NOMO-1 (cell line): ENCODE measurements at regions not wholly inside any gene's neighbourhood (a gene's known extent, or its start where the extent isn't known, plus 50 kb on each side); places are given as distances from the start of the nearest gene placed in this dataset.

Experiments used
- DNase-seq, 2 experiments: peaks; one replicate each; lab custom pipeline; 2025; ENCODE audit not compliant: unreplicated experiment in 2 of 2; lab: John Stamatoyannopoulos, UW

DNA sequence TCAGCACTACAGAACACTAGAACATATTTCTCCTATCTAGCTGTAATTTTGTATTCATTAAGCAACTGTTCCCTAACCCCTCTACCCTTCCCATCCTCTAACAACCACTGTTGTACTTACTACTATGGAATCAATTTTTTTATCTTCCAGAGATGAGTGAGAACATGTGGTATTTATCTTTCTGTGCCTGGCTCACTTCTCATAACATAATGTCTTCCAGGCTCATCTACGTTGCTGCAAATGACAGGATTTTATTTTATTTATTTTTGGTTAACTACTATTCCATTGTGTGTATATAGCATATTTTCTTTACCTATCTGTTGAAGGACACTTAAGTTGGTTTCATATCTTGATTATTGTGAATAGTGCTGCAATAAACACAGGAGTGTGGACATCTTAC lies 200.9 kb upstream of the CHRM2 start:
- DNase-seq: no peak

DNA sequence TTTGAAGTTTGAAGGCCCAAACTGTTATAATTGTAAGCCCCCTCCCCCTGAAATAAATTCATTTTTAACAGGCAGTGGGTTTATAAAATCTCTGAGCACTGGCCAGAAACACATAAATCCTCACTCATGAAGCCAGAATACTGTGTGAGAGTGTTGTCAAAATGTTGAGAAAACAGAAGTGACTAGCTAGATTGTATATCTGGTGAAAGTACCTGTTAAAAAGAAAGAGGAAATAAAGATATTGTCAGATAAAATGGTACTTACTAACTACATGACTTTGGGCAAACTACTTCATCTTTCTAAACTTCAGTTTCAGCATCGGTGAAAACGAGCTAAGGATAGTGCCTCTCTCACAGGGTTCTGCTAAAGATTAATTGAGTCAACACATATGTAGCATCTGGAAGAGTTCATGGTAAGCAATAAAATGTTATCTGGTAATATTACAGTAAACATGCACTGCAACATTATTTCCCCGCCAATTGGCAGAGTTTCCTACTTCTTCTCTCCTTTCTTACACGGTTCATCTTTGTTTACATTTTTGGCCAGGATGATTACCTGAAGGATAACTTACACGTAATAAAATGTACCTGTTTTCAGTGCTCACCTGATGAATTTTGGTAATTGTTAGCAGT lies 202.5 kb upstream of the CHRM2 start:
- DNase-seq: no peak

DNA sequence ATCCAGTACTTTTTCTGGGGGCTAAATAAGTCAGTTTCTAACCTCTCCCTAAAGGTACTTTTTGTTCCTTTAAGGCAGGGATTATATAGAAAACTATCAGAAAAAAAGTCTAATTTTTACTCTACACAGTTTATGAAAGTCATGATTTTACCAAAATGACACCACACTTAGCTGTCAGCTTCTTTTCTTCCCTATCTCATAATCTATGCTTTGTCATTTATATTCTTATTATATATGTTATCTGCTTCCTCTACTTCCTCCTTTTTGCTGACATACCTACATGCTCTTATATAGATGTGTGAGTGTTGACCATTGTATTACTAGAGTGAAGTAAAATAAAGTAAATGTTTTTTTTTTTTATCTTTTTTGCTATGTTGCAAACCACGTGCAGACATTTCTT lies 203.9 kb upstream of the CHRM2 start:
- DNase-seq: no peak

DNA sequence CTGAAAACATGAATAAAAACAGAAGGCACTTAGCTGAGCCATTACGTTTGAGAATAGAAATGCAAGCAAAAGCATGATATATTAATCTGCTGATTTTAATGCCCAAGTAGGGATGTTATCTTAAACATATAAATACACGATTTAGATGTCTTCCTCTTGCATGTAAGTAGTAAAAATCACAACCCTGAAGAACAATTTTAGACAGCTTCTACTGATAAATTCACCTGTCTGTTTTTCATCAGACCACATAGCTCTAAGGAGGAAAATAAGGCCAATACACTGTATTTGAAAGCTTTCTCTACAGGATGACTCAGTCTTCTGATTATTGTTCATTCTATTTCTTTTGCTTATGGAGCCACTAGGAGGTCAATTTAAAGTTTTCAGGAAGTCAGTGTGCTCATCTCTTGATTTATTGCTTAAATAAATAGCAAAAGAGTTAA lies 210.9 kb upstream of the CHRM2 start:
- DNase-seq: no peak

DNA sequence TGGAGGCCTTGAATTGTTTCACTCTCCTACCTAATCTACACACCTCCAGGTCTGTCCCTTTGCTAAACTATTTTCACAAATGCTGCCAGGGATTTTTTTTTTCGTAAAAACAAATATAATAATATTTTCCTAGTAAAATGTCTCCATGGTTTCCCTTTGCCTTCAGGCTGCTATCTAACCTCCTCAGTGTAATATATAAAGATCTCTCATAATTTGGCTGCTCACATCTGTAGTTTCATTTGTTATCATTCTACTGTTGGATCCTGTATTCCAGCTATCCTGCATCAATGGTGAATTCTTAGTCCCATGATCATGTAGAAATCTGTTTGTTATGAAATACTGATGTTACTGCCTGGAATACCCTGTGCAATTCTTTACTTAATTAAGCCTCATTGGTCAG lies 211.9 kb upstream of the CHRM2 start:
- no peak for DNase-seq

DNA sequence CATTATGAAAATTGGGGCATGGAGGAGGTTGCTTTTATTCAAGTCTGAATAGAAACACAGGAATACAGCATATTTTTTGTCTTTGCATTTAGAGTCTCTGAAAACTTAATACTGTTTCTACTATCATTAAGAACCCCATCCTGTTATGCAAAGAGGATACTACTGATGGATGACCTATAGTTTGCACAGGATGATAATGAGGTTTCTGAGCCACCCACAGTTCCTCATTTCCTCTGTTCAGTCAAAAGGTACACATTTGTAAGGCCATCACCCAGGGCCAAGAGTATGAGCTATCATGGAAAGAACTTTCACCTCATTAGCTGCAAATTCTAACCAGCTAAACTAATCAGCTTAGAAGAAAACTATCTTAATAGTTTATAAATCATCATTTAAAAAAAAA lies 213.0 kb upstream of the CHRM2 start:
- DNase-seq: no peak

DNA sequence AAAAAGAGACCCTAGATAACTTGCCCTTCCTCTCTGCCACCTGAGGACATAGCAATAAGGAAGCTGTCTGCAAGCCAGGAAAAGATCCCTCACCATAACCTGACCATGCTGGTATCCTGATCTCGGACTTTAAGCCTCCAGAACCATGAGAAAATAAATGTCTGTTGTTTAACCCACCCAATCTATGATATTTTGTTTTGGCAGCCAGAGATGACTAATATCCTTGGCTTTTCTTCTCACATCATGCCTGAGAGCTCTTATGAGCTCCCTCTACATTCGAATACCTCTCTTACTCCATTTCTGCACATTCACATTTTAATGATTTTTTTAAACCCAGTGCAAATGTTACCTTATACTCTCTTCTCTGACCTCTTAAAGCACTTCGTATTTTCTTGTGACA lies 214.0 kb upstream of the CHRM2 start:
- no peak for DNase-seq

DNA sequence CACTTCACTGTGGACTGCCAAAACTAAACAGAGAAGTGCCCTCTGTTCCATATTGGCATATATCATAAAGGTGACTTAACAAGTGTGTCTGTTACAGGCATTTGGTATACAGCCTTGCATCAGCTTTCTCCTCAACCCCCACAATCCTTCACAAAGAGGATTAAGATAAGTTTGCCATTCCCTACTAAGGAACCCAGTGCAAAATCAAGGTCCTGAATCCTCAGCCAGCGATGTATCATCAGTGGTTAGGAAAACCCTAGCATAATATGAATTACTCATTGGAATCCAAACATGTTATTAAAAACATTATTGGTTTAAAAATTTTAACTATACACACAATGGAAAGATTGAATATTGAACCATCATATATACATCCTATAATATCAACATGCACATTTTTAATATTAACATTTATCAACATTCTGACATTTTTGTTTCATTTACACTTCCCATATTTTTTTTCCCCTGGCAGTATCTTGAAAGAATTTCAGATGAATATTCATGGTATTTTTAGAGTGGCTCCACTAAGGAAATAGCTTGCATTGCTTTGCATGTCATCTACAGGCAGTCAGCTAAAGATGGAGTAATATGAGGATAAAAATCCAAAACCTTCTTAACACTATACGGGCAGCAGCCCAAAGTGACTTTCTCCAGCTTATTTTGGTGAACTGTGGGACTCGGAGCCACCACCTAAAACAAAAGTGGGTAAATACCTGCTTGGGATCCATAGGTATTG lies 215.6 kb upstream of the CHRM2 start:
- no peak for DNase-seq

DNA sequence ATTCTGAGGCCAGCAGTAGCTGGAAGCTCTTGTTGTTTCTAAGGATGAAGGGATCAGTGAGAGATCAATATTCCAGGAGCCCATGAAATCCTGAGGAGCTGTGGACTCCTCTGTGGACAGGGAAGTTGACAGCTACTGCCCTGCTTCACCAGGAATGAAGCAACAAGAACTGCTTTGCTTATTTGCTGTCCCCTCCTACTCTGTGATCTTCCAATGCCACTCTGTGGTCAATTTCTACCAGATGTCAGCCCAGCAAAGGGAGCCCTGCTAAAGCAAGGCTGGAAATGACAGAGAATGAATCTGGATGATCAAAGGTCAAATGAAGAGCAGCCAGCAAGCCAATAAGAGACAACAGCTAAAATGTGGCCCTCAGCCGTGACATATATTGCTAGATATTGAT lies 227.5 kb upstream of the CHRM2 start:
- no peak for DNase-seq

DNA sequence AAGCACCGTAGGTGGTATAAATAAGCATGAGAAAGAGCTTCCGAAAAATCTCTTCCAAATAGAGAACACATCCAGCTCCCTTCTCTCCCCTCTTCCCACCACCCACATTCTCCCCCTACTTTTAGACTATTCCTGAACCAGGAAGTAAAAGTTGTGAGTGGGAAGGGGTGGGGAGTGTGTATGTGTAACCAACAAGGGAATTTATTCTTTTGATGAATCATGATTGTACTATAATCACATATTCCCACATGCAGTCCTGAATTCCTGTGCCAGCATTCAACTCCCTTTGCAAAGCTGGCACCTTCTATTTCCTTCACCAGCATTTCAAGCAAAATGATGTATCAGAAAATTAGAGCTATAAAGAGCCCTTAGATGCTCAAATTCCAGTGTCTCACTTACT lies 230.6 kb upstream of the CHRM2 start:
- no peak for DNase-seq

DNA sequence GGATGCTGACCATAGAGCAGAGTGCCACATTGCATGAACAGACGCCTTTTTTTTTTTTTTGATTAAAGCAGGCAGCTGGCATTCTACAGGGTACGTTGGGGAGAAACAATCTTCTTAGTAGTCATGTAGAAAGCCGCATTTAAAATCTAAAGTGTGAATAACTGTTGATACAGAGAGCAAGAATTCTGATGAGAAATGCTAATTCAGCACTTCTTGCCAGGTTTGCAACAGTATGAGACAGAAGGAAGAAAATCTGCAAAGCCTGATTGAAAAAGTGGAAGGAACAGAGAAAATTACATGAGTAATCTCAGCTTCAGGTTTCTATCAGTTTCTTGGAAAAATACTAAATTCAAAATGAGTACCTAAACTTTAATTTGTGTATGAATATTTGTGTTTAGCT lies 232.7 kb upstream of the CHRM2 start:
- no peak for DNase-seq

DNA sequence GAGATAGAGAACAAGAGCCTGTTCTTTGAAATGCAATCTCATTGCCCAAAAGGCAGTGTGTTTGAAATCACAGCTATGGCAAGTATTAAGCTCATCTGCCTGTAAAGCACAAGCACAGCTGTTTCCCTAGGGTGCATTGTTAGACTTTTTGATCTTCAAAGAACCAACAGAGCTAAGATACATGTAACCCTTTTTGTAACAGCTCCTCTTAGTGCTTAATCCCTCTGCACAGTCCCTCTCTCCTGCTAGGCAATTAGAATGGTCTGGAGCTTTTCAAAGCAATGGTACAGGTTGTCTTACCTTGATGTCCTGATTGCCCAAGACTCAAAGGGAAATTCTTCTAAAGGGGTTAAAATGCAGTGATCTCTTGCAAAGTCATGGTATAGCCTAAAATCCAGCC lies 249.6 kb upstream of the CHRM2 start:
- no peak for DNase-seq

DNA sequence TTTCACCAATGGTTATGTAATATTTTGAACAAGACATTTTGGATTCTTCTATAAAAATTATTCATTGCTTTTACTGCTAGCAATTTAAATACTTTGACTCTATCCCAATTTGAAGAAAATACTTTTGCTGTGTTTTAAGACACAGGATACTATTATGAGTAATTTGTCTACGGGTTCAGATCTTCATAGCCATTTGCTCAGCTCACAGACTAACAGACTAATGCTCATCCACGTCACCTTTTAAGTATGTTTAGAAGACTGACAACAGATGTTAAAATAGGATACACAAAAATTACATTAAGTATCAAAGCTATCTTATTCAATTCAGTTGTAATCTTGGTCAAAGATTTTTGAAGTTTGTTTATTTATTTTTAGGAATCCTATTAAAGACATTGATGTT lies 251.3 kb upstream of the CHRM2 start:
- DNase-seq: no peak

DNA sequence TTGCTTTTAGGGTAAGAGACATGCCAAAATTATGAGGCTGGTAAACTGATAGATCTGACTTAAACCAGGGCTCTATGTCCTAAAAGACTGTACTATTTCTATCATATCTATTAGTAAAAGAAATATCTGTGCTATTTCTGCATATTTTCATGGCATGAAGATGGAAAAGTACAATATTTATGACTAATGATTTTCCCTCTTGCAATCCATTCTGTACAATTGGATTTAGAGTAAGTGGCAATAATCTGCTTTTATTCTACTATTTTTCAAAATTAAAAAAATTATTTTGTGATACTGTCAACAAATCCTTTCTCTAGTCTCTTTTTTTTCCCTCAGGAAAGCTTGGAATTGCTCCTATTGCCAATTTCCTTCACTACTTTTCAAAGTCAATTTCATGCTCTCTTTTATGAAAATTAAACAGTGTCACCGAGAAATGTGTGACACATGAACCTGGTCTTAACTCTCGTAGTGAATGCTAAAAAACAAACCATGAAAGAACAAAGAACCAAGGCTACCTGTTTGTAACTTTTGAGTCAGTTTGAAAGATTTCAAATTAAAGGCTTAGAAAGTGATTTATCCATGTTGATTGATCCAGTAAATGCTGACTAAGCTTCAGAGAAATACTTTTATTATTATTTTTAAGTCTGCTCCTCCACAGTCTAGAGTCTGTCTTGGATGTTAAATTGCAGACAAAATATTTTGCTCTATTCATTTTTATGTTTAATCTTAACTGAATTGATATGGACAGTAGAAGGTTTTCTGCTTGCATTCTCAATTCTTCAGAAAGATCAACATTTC lies 262.7 kb upstream of the CHRM2 start:
- no peak for DNase-seq

DNA sequence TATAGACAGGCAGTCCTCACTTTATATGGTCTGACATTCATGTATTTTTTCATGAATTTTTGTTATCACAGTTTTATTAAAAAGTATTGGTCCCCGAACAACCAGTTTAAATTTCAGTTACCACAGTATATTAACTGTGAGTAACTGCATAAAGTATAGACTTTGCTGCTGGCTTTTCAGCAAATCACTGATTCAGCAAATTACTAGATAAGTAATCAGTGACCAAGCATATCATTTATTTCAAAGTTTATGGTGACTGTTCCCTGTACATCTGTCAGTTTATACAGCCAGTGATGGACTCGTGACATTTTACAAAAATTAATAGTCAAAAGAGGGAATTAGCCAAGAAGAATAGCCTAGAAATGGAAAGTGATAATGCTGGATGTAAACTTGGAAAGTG lies 266.7 kb upstream of the CHRM2 start:
- no peak for DNase-seq

DNA sequence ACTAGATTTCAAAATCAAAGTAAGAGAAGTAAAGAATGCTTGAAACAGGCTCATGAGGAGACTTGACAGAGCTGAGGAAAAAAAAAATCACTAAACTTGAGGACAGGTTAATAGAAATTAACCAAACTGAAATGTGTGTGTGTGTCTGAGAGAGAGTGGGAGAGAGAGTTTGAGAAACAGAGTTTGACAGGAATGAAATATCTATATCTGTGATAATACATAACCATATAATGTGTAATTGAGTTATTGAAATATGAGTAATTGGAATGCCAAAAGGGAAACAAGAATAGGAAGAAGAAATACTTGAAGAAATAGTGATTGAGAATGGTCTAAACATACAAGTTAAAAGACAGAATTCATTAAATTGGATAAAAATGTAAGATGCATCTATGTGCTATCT lies 268.0 kb upstream of the CHRM2 start:
- DNase-seq: no peak

DNA sequence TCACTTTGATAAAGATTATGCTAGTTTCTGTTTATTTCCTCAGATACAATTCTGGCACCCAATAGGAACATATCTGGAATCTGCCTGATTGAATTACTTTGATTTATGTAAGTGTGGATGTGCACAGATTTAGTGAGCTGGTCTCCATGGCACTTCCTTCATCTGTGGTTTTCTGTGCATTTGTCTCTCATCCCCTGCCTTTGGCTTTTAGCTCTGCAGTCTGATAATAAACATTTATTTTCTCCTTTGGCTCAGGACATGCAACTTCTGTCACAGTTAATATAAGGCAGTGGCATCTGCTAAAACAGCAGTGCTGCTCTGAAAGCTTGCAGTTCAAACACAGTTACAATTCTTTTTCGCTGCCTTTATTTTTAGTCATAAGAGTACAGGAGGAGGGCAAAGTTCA lies 273.7 kb upstream of the CHRM2 start:
- no peak for DNase-seq

DNA sequence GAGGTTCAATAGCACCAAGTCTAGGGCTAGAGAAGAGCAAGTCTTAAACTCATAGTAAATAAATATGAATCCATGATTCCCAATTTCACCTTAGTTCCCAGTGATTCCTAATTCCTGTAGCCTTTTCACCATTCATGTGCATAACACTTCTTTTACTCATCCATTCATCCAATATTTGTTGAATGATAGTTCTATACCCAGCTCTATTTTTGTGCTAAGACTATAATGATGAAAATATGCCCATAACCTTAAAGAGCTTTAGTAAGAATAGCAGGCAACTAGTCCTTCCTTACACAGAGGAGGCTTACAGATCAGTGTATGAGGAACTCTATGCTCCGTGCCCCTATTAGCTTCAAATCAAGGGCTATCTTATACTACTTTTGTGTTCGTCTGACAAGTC lies 280.2 kb upstream of the CHRM2 start:
- no peak for DNase-seq

DNA sequence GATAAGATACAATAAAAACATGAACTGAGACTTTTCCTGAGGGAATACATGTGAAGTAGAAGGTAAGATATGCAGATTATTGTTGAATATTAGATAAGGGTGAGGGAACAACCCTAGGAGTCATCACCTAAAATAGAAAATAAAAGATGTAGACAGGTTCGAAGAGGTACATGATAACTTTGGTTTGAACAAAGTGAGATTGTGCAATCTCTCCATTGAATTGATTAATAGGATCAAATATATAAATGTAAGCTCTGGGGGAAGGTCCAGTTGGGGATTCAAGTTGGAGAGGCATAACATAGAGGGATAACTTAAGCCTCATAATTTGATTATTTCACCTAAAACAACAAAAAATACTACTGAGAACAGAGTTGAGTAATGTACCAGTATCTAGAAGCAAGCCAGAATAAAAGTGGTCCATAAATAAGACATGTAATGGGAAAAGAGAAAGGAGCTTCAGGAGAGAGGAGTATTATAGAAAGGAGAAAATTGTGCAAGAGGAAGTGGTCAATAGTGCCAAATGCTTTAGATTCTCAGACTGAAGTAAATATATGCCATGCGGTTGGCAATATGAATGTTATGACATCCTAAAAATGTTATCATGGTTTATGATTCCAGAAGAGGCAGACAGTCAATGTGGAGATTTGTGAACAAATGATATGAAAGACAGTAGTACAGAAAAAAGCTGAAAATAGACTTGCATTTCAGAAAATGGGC lies 282.3 kb upstream of the CHRM2 start:
- DNase-seq: no peak

DNA sequence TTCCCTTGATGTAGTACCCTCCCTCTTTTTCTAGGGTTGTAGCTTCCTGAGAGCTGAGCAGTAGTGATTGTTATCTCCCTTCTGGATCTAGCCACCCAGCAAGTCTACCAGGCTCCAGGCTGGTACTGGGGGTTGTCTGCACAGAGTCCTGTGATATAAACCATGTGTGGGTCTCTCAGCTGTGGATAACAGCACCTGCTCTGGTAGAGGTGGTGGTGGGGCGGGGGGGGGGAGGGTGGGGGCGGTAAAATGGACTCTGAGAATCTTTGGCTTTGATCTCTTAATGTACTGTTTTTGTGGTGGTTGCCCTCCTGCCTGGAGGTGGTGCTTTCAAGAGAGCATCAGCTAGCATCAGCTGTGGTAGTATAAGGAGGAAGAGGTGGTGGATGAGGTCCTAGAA lies 302.0 kb upstream of the CHRM2 start:
- no peak for DNase-seq

DNA sequence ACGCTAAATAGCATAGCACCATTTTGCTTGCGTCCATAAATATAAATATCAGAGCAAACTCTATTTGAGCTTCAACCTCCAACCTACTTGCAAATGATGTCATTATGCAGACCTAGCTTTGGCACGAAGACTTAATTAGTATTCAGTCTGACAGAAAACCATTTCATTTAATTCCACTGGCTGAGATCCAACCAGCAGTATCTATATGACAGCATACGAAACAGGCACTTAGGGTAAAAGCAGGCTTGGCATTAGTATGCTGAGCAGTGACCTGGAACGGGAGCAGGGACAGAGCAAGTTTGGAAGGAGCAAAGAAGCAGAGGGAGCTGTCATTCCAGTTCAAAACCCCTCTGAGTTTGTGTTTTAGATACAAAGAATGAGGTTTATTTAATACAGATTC lies 312.5 kb upstream of the CHRM2 start:
- DNase-seq: no peak
